Lung (tissue), 11 donors: ENCODE measurements at regions not wholly inside any gene's neighbourhood (a gene's known extent, or its start where the extent isn't known, plus 50 kb on each side); places are given as distances from the start of the nearest gene placed in this dataset.

Source experiments
- ATAC-seq: fragments of 200-7000 bp; cut with Tn5 transposase; one replicate; pipeline ENCODE4 v1.9.1; 2020; ENCODE audit warnings: moderate number of reproducible peaks; ENCODE audit not compliant: insufficient read depth, low FRiP score
- DNase-seq, 3 donors: peaks; one replicate each; pipeline ENCODE4 v3.0.0-alpha.2; 2013 to 2017
- H3K27ac ChIP-seq, 2 donors: one replicate each; pipeline ENCODE4 v1.5.1; 2013; ENCODE audit warnings: mild to moderate bottlenecking in 2 of 2, moderate library complexity in 2 of 2, control low read depth in 1 of 2, inconsistent platforms in 1 of 2, low read depth in 1 of 2, low read length in 1 of 2
- H3K27me3 ChIP-seq, 3 donors: one replicate each; pipeline ENCODE4 v1.5.1; 2013; ENCODE audit warnings: low read length in 2 of 3; ENCODE audit not compliant: control insufficient read depth in 3 of 3, insufficient read depth in 3 of 3
- H3K36me3 ChIP-seq, 4 donors: one replicate each; pipeline ENCODE4 v1.5.1; 2013; ENCODE audit warnings: low read length in 4 of 4, mild to moderate bottlenecking in 1 of 4, moderate library complexity in 1 of 4; ENCODE audit not compliant: control insufficient read depth in 4 of 4, insufficient read depth in 4 of 4
- H3K4me1 ChIP-seq, 5 donors: one replicate each; pipeline ENCODE4 v1.5.1; 2013; ENCODE audit warnings: low read length in 5 of 5, mild to moderate bottlenecking in 2 of 5, moderate library complexity in 1 of 5; ENCODE audit not compliant: control insufficient read depth in 5 of 5, insufficient read depth in 5 of 5
- H3K4me3 ChIP-seq: one replicate; pipeline ENCODE4 v1.5.1; 2013; ENCODE audit warnings: mild to moderate bottlenecking, control low read depth, moderate library complexity
- H3K9ac ChIP-seq, 2 donors: one replicate each; pipeline ENCODE4 v1.5.1; 2013; ENCODE audit warnings: low read length in 2 of 2, control low read depth in 1 of 2; ENCODE audit not compliant: insufficient read depth in 1 of 2
- H3K9me3 ChIP-seq, 4 donors: one replicate each; pipeline ENCODE4 v1.5.1; 2013; ENCODE audit warnings: low read length in 3 of 4, mild to moderate bottlenecking in 1 of 4, moderate library complexity in 1 of 4; ENCODE audit not compliant: control insufficient read depth in 4 of 4, insufficient read depth in 3 of 4
- WGBS, 2 donors: extraction: QIAGEN DNeasy Blood & Tissue Kit; methylation state at CpG; one replicate each; pipeline ENCODE4 v1.1.7; 2013; 5-methylcytosine and 5-hydroxymethylcytosine counted together
- TF ChIP-seq, protein P1 (sequence below): IDR thresholded peaks from 2 replicates; pipeline ENCODE4 v1.5.1; 2012; ENCODE audit warnings: mild to moderate bottlenecking; ENCODE audit errors: control extremely low read depth, extremely low read depth
- donor health status: control.
- donor health status: control.
- donor health status: Bipolar disorder and iron deficiency.
- donor health status: healthy.
- donor health status: DM: yes; HTN: yes; CAD: no.

DNA sequence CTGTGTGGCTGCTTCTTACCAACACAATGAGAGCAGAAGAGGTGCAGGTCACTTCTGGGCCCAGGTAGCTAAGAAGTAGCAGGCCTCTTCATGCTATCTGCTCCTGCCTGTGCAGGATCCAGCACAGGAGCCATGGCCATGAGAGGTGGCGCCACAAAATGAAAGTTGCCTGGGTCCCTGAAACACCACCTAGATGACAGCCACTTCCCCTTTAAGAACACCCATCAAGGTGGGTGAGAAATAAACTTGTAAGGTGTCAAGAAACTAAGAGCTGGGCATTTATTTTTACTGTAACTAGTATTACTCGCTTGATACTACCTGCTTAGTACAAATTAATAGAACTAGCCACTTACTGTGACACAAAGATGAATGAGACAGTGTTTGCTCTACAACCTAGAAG is 484.6 kb upstream of the TBL1XR1 start:
- TF ChIP-seq, protein P1, sequence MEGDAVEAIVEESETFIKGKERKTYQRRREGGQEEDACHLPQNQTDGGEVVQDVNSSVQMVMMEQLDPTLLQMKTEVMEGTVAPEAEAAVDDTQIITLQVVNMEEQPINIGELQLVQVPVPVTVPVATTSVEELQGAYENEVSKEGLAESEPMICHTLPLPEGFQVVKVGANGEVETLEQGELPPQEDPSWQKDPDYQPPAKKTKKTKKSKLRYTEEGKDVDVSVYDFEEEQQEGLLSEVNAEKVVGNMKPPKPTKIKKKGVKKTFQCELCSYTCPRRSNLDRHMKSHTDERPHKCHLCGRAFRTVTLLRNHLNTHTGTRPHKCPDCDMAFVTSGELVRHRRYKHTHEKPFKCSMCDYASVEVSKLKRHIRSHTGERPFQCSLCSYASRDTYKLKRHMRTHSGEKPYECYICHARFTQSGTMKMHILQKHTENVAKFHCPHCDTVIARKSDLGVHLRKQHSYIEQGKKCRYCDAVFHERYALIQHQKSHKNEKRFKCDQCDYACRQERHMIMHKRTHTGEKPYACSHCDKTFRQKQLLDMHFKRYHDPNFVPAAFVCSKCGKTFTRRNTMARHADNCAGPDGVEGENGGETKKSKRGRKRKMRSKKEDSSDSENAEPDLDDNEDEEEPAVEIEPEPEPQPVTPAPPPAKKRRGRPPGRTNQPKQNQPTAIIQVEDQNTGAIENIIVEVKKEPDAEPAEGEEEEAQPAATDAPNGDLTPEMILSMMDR, result no peak
- Histone ChIP-seq H3K4me3 (no peak overlapping the region), H3K27ac (no peak overlapping the region), H3K27me3 (no peaks in the 10 kb centered on the region), H3K9me3 (no peaks in the 10 kb centered on the region), H3K36me3 (no peaks in the 10 kb centered on the region), H3K4me1 (peaks cover 4 to 17% (median 6%) of the 10 kb centered on the region in 5 donors), H3K9ac (no peak overlapping the region)
- 50 to 93% methylated on average over 2 of the region's 2 CpGs for WGBS, 2 donors
- DNase-seq (no peak), ATAC-seq (no peak)

DNA sequence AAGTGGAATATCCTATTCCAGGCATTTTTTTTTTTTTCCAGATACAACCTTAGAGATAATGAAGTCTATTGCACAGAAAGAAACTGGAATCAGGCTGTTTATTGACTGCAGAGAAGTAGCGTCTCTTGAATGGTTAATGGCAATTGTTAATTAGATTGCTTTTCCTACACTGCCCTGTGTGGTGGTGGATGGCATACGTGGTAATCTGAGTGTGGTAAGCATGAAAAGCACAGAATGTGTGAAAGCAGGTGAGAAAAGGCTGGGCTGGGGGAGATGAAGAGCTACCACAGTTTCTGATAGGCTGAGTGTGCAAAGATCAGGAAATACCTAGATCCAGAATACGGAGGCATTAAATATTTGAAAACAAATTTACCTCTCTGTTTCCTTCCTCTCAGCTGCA is 486.3 kb upstream of the TBL1XR1 start:
- no peaks in the 10 kb centered on the region for H3K27me3 ChIP-seq
- WGBS, 2 donors, result 77 to 78% methylated on average over 3 of the region's 3 CpGs

DNA sequence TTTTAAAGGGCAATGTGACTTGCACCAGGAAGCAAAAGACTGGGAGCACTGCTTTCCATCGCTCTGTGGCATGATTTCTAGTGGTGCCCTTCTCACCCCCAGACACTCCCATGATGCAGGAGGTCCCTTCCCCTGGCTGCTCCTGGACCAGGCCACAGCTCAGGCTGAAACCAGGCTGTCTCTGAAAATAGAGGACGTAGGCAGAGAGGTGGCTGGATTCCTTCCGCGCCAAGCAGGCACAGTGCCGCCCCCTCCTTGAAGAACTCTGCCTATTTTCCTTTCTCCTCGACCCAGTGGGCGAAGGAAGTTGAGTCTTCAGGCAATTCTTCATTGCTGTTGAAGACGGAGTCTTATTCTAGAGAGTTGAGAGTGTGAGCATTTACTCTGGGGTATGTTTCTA is 489.4 kb upstream of the TBL1XR1 start:
- no peak for DNase-seq

More for the DNA sequence above, 486.3 kb upstream of the TBL1XR1 start:
- TF ChIP-seq, protein P1, result no peak
- Histone ChIP-seq H3K36me3 (no peaks in the 10 kb centered on the region), H3K4me3 (no peak overlapping the region), H3K27ac (no peak overlapping the region), H3K4me1 (peaks cover 4 to 15% (median 6%) of the 10 kb centered on the region in 5 donors), H3K9ac (no peak overlapping the region), H3K9me3 (no peaks in the 10 kb centered on the region)
- DNase-seq (no peak), ATAC-seq (no peak)

More for the DNA sequence above, 489.4 kb upstream of the TBL1XR1 start:
- Histone ChIP-seq H3K4me3 (no peak overlapping the region), H3K9ac (no peak overlapping the region), H3K9me3 (no peaks in the 10 kb centered on the region), H3K27me3 (no peaks in the 10 kb centered on the region), H3K36me3 (no peaks in the 10 kb centered on the region), H3K27ac (no peak overlapping the region), H3K4me1 (peaks cover 0 to 9% (median 0%) of the 10 kb centered on the region in 5 donors)
- no peak for ATAC-seq
- TF ChIP-seq, protein P1, result no peak
- 93 to 96% methylated on average over 8 of the region's 8 CpGs for WGBS, 2 donors
